Large intestine (tissue), 3 donors: ENCODE measurements at regions not wholly inside any gene's neighbourhood (a gene's known extent, or its start where the extent isn't known, plus 50 kb on each side); places are given as distances from the start of the nearest gene placed in this dataset.
"Not testable (repeated sequence)": the region's sequence is repeated elsewhere in the genome, so short reads cannot be mapped to it uniquely, and the experiment has no call there.

Experiments
- DNase-seq, 2 donors: peaks; one replicate each; pipeline versions ENCODE4 v3.0.0 to v3.0.0-alpha.2; 2013
- H3K27ac ChIP-seq: one replicate; pipeline ENCODE4 v1.5.1; 2013; ENCODE audit warnings: low read length
- H3K27me3 ChIP-seq: 2 replicates; pipeline ENCODE4 v1.6.1; 2013; ENCODE audit warnings: low read length; ENCODE audit not compliant: control insufficient read depth, insufficient read depth
- H3K36me3 ChIP-seq: 2 replicates; pipeline ENCODE4 v1.6.1; 2013; ENCODE audit warnings: low read length; ENCODE audit not compliant: control insufficient read depth, insufficient read depth
- H3K4me1 ChIP-seq: one replicate; pipeline ENCODE4 v1.6.1; 2013; ENCODE audit warnings: low read length; ENCODE audit not compliant: control insufficient read depth, insufficient read depth
- H3K4me3 ChIP-seq: one replicate; pipeline ENCODE4 v1.5.1; 2013; ENCODE audit warnings: low read length
- H3K9me3 ChIP-seq: one replicate; pipeline ENCODE4 v1.6.1; 2013; ENCODE audit warnings: mild to moderate bottlenecking, low read depth, low read length, moderate library complexity; ENCODE audit not compliant: control insufficient read depth
- WGBS: methylation state at CpG from one replicate; pipeline ENCODE4 v1.1.5; 2013; ENCODE audit warnings: low lambda C conversion rate; ENCODE audit not compliant: insufficient coverage; 5-methylcytosine and 5-hydroxymethylcytosine counted together

DNA sequence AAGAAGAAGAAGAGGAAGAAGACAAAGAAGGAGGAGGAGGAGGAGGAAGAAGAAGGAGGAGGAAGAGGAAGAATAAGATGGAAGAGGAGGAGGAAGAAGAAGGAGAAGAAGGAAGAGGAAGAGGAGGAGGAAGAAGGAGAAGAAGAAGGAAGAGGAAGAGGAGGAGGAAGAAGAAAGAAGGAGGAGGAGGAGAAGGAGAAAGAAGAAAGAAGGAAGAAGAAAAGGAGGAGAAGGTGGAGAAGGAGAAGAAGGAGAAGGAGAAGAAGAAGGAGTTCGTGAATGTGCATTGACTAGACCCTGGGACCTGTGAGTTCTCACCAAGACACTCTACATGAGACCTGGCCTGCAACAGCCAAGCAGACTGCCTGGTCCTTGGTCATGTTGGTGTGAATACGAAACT lies 131.7 kb upstream of the ERRFI1 start:
- Histone ChIP-seq H3K27me3 (no peaks in the 10 kb centered on the region), H3K36me3 (no peaks in the 10 kb centered on the region), H3K4me3 (no peak overlapping the region), H3K4me1 (peaks cover 13% of the 10 kb centered on the region), H3K27ac (no peak overlapping the region), H3K9me3 (peaks cover 3% of the 10 kb centered on the region)
- no peak for DNase-seq
- WGBS = 80% methylated on average over 1 of the region's 2 CpGs

DNA sequence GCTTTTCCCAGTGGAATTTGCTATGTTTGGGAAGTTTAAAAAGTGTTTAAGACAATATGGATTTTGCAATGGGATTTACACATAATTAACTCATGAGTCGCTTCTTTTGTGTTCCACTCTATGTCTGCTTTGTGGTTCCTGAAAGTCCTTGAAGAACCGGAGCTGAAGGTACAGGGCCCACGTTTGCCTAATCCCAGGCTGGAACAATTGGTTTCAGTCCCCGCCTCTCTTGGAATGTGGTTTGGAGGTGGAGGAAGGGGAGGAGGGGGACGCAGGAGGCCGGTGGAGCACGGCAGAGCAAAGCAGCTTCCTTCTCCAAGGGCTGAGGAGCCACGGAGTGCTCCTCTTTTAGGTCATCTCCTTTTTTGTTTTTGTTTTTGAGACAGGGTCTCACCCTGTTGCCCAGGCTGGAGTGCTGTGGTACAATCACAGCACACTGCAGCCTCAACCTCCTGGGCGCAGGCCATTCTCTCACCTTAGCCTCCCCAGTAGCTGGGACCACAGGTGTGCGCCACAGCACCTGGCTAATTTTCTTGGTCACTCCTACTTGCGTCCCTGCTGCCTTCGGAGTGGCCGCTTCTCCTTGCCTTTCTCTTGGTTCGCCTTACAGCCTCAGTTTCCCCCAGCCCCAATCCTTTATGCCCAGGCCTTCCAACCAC lies 129.5 kb upstream of the ERRFI1 start:
- Histone ChIP-seq H3K4me3 (no peak overlapping the region), H3K27ac (no peak overlapping the region), H3K36me3 (no peaks in the 10 kb centered on the region), H3K27me3 (no peaks in the 10 kb centered on the region), H3K4me1 (peaks cover 6% of the 10 kb centered on the region), H3K9me3 (peaks cover 3% of the 10 kb centered on the region)
- whole genome bisulfite sequencing = no CpG with 5 or more reads among the region's 14 CpGs
- no peak for DNase-seq

DNA sequence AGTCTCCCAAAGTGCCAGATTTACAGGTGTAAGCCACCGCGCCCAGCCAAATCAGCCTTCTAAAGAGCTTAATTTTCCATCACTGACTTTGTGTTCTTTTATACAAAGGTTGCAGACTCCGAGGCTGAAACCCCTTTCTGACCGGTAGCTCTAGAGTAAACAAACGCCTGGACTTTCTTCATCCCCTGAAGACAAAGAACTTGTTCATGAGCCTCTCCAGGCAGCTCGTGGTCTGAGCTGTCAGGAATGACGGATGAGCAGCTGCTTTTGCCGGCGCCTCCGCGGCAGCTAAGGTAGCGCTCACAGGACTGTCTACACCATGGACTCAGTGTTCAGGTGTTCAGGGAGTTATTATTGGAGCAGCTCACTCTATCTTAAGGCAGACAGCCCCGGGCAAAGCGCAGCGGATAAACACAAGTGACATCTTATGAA lies 128.5 kb upstream of the ERRFI1 start:
- DNase-seq = peak; percentile 72 to 86
- no peaks in the 10 kb centered on the region for H3K36me3 ChIP-seq
- H3K27me3 ChIP-seq = no peaks in the 10 kb centered on the region
- peak overlapping the region; percentile 12 for H3K27ac ChIP-seq
- H3K4me3 ChIP-seq = no peak overlapping the region
- 20% methylated on average over 1 of the region's 15 CpGs for WGBS
- H3K9me3 ChIP-seq = peaks cover 3% of the 10 kb centered on the region
- H3K4me1 ChIP-seq = peaks cover 6% of the 10 kb centered on the region

DNA sequence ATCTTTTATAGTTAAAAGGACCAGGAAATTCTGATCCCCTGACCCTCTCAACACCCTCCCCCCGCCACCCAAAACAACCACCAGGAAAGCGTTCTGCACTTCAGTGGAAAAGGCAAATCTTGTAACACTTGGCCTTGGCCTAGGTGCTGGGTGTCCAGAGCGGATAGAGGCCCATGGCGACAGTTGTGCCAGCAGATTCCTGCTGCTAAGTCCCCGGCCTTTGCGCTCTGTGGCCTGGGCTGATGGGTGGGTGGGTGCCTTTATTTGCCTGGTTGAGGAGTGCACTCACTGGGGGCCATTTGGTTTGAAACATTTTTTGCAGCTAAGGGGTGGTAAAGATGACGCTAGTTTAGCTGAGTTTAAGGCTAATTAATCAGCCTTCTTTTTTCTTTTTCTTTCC lies 127.9 kb upstream of the ERRFI1 start:
- Histone ChIP-seq H3K27me3 (no peaks in the 10 kb centered on the region), H3K36me3 (no peaks in the 10 kb centered on the region), H3K4me3 (no peak overlapping the region), H3K4me1 (peaks cover 6% of the 10 kb centered on the region), H3K9me3 (no peaks in the 10 kb centered on the region), H3K27ac (no peak overlapping the region)
- no CpG with 5 or more reads among the region's 7 CpGs for WGBS
- no peak for DNase-seq

DNA sequence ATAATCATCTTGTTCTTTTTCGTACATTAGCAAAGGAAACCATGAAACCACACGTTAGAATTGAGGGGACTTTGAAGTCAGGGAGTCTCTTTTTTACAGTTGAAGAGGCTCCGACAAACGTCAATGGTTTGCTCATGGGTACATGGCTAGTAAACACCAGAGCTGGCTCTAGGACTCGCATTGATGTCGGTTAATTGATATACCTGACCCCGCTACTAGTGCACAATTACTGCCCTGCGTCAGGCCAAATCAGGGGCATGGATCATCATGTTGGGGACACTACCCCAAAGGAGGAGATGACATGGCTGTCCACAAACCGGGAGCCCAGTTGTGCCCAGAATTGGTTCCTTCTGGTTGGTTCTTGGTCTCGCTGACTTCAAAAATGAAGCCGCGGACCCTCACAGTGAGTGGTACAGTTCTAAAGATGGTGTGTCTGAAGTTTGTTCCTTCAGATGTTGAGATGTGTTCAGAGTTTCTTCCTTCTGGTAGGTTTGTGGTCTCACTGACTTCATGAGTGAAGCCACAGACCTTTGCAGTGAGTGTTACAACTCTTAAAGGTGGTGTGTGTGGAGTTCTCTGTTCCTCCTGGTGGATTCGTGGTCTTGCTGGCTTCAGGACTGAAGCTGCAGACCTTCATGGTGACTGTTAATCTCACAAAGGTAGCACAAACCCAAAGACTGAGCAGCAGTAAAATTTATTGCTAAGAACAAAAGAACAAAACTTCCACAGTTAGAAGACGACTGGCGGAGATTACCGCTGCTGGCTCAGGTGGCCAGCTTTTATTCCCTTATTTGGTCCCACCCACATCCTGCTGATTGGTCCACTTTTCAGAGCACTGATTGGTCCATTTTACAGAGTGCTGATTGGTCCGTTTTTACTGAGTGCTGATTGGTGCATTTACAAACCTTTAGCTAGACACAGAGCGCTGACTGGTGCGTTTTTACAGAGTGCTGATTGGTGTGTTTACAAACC lies 126.9 kb upstream of the ERRFI1 start:
- H3K36me3 ChIP-seq = no peaks in the 10 kb centered on the region
- H3K4me1 ChIP-seq = peaks cover 6% of the 10 kb centered on the region
- no peak for DNase-seq
- no peak overlapping the region for H3K4me3 ChIP-seq
- H3K9me3 ChIP-seq = no peaks in the 10 kb centered on the region
- H3K27ac ChIP-seq = no peak overlapping the region
- no CpG with 5 or more reads among the region's 19 CpGs for WGBS
- no peaks in the 10 kb centered on the region for H3K27me3 ChIP-seq

DNA sequence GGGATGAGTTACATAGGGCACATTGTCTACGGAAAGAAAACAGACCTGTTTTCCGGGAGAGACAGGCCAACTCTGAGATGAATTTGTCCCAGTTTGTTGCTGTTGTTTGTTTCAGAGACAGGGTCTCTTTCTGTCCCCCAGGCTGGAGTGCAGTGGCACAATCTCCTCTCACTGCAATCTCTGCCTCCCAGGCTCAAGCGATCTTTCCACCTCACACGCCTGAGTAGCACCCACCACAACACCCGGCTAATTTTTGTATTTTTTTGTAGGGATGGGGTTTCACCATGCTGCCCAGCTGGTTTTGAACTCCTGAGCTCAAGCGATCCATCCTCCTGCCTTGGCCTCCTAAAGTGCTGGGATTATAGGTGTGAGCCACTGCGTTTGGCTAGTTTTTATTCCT lies 125.5 kb upstream of the ERRFI1 start:
- H3K27ac ChIP-seq = no peak overlapping the region
- H3K4me1 ChIP-seq = peaks cover 6% of the 10 kb centered on the region
- no peaks in the 10 kb centered on the region for H3K9me3 ChIP-seq
- DNase-seq = no peak
- H3K4me3 ChIP-seq = no peak overlapping the region
- no peaks in the 10 kb centered on the region for H3K27me3 ChIP-seq
- H3K36me3 ChIP-seq = no peaks in the 10 kb centered on the region
- WGBS = 90% methylated on average over 2 of the region's 7 CpGs

DNA sequence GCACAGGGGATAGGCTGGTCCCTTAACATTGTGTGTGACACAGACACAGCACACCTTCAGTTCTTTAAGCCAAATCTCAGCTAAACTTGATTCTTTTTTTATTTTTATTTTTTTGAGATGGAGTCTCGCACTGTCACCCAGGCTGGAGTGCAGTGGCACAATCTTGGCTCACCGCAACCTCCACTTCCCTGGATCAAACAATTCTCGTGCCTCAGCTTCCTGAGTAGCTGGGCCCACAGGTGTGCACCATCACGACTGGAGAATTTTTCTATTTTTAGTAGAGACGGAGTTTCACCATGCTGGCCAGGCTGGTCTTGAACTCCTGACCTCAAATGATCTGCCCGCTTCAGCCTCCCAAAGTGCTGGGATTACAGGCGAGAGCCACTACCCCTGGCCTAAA lies 123.6 kb upstream of the ERRFI1 start:
- H3K9me3 ChIP-seq, H3K27ac ChIP-seq, DNase-seq, H3K4me1 ChIP-seq, H3K36me3 ChIP-seq, H3K27me3 ChIP-seq, H3K4me3 ChIP-seq: not testable (repeated sequence)
- 100% methylated on average over 1 of the region's 7 CpGs for WGBS

DNA sequence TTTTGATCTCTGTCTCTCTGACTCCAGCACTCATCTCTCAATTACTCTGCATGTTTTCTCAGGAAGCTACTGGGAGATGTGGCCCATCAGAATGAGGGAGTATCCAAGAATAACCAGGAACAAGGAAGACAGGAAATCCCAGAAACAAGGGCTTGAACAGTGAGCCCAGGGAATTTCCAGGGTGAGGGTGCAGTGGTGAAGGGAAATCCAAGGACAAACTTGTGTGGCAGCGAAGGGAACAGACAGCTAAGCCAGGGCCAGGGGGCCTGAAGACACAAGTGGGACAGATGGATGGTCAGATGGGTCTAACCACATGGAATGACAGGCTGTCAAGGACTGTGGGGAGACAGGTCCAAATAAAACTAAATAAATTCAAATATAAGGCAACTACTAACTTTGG lies 121.8 kb upstream of the ERRFI1 start:
- no CpG with 5 or more reads among the region's 1 CpG for WGBS
- Histone ChIP-seq H3K27ac (no peak overlapping the region), H3K36me3 (no peaks in the 10 kb centered on the region), H3K4me3 (no peak overlapping the region), H3K9me3 (no peaks in the 10 kb centered on the region), H3K4me1 (no peaks in the 10 kb centered on the region), H3K27me3 (no peaks in the 10 kb centered on the region)
- DNase-seq = no peak

DNA sequence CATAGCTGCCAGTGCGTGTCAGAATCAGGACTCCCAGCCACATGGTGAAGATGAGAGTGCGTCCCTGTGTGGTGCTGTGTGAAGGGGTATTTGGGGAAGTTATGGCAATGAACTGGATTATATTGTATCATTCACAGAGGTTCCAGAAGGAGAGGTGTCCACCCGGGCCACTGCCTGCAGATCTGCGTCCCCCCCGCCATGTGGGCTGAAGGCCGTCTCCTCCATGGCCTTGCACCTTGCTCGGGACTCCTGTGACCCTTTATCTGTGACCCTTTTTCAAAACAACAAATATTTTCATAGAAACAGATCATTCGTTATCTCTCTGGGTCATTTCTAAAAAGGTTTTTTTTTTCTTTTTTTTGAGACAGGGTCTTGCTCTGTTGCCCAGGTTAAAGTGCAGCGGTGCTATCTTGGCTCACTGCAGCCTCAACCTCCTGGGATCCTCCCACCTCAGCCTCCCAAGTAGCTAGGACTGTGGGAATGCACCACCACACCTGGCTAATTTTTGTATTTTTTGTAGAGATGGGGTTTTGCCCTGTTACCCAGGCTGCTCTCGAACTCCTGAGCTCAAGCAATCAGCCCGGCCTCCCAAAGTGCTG lies 120.2 kb upstream of the ERRFI1 start:
- Histone ChIP-seq H3K27ac (no peak overlapping the region), H3K9me3 (no peaks in the 10 kb centered on the region), H3K4me1 (no peaks in the 10 kb centered on the region), H3K4me3 (no peak overlapping the region), H3K27me3 (no peaks in the 10 kb centered on the region), H3K36me3 (no peaks in the 10 kb centered on the region)
- DNase-seq = no peak
- WGBS = 100% methylated on average over 2 of the region's 11 CpGs

DNA sequence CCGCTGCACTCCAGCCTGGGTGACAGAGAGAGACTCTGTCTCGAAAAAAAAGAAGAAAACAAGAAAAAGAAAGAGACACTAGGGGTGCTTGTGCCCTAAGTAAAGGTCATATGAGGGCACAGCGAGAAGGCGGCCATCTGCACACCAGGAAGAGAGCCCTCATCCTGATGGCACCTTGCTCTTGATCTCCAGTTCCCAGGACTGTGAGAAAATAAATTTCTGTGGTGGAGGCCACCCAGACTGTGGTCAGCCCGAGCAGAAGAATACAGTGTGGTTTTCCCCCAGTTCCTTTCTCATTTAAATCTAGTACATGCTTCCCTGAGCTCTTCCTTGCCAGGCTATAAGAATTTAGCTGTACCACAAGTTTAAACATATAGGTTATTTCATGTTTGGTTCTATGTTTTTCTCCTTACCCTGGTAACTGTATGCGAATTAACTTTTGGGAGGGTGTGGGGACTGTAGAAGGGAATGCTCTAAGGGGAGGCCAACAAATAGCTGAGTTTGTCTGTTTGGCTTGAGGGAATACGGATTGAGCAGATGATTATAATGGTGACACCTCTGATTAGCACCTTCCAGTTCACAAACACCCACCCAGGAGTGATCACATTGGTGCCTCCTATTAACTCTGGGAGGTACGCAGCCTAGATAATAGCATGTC lies 119.6 kb upstream of the ERRFI1 start:
- H3K36me3 ChIP-seq = no peaks in the 10 kb centered on the region
- no peaks in the 10 kb centered on the region for H3K27me3 ChIP-seq
- H3K9me3 ChIP-seq = no peaks in the 10 kb centered on the region
- DNase-seq = no peak
- no CpG with 5 or more reads among the region's 8 CpGs for WGBS
- no peak overlapping the region for H3K4me3 ChIP-seq
- no peak overlapping the region for H3K27ac ChIP-seq
- no peaks in the 10 kb centered on the region for H3K4me1 ChIP-seq
